ENCODE measurements at regions not wholly inside any gene's neighbourhood (a gene's known extent, or its start where the extent isn't known, plus 50 kb on each side); places are given as distances from the start of the nearest gene placed in this dataset.

- no peak for TF ChIP-seq CTCF (IDR thresholded peaks at IDR 0.05)
Measured at GRCh38 chr1:189033169-189033568, 1444.5 kb downstream of the BRINP3 start.

GRCh38 chr1:189036628-189037027, 1441.0 kb downstream of the BRINP3 start:
- H3K4me3 Mint-ChIP-seq (ENCODE audit: unreplicated experiment), result no peak overlapping the region
- no peak for DNase-seq (ENCODE audit: low spot score)
- H3K27me3 Mint-ChIP-seq (ENCODE audit: low read depth), result peaks cover 4% of the 10 kb centered on the region
- TF ChIP-seq CTCF (IDR thresholded peaks at IDR 0.05), result no peak
- H3K9me3 Mint-ChIP-seq (ENCODE audit: low read depth), result no peaks in the 10 kb centered on the region
- H3K36me3 Mint-ChIP-seq (ENCODE audit: low read depth), result no peaks in the 10 kb centered on the region
- no peak overlapping the region for H3K27ac Mint-ChIP-seq (ENCODE audit: unreplicated experiment)
- peaks cover 8% of the 10 kb centered on the region for H3K4me1 Mint-ChIP-seq (ENCODE audit: low read depth)

More at GRCh38 chr1:189033169-189033568, 1444.5 kb downstream of the BRINP3 start:
- Mint-ChIP-seq H3K27ac (ENCODE audit: unreplicated experiment) (no peak overlapping the region), H3K27me3 (ENCODE audit: low read depth) (peaks cover 4% of the 10 kb centered on the region), H3K4me3 (ENCODE audit: unreplicated experiment) (no peak overlapping the region), H3K36me3 (ENCODE audit: low read depth) (no peaks in the 10 kb centered on the region), H3K9me3 (ENCODE audit: low read depth) (no peaks in the 10 kb centered on the region), H3K4me1 (ENCODE audit: low read depth) (peaks cover 8% of the 10 kb centered on the region)
- no peak for DNase-seq (ENCODE audit: low spot score)

- DNase-seq (ENCODE audit: low spot score), result no peak
- no peaks in the 10 kb centered on the region for H3K9me3 Mint-ChIP-seq (ENCODE audit: low read depth)
- H3K27ac Mint-ChIP-seq (ENCODE audit: unreplicated experiment), result no peak overlapping the region
- peaks cover 2% of the 10 kb centered on the region for H3K27me3 Mint-ChIP-seq (ENCODE audit: low read depth)
- H3K4me1 Mint-ChIP-seq (ENCODE audit: low read depth), result no peaks in the 10 kb centered on the region
- TF ChIP-seq CTCF (IDR thresholded peaks at IDR 0.05), result no peak
- no peak overlapping the region for H3K4me3 Mint-ChIP-seq (ENCODE audit: unreplicated experiment)
- no peaks in the 10 kb centered on the region for H3K36me3 Mint-ChIP-seq (ENCODE audit: low read depth)
Measured at GRCh38 chr1:189046127-189046526, 1431.5 kb downstream of the BRINP3 start.

- no peaks in the 10 kb centered on the region for H3K9me3 Mint-ChIP-seq (ENCODE audit: low read depth)
- no peak for DNase-seq (ENCODE audit: low spot score)
- H3K27ac Mint-ChIP-seq (ENCODE audit: unreplicated experiment), result no peak overlapping the region
- H3K27me3 Mint-ChIP-seq (ENCODE audit: low read depth), result peaks cover 7% of the 10 kb centered on the region
- TF ChIP-seq CTCF (IDR thresholded peaks at IDR 0.05), result no peak
- H3K4me3 Mint-ChIP-seq (ENCODE audit: unreplicated experiment), result no peak overlapping the region
- H3K36me3 Mint-ChIP-seq (ENCODE audit: low read depth), result no peaks in the 10 kb centered on the region
- H3K4me1 Mint-ChIP-seq (ENCODE audit: low read depth), result no peaks in the 10 kb centered on the region
Measured at GRCh38 chr1:189084811-189085210, 1392.9 kb downstream of the BRINP3 start.

GRCh38 chr1:189103956-189104355, 1373.7 kb downstream of the BRINP3 start:
- Mint-ChIP-seq H3K36me3 (ENCODE audit: low read depth) (no peaks in the 10 kb centered on the region), H3K27ac (ENCODE audit: unreplicated experiment) (no peak overlapping the region), H3K9me3 (ENCODE audit: low read depth) (peaks cover 5% of the 10 kb centered on the region), H3K4me1 (ENCODE audit: low read depth) (no peaks in the 10 kb centered on the region), H3K4me3 (ENCODE audit: unreplicated experiment) (no peak overlapping the region), H3K27me3 (ENCODE audit: low read depth) (no peaks in the 10 kb centered on the region)
- no peak for TF ChIP-seq CTCF (IDR thresholded peaks at IDR 0.05)
- no peak for DNase-seq (ENCODE audit: low spot score)

Measured in chondrocyte (in vitro differentiated cells).